ENCODE measurements at regions not wholly inside any gene's neighbourhood (a gene's known extent, or its start where the extent isn't known, plus 50 kb on each side); places are given as distances from the start of the nearest gene placed in this dataset.

DNA sequence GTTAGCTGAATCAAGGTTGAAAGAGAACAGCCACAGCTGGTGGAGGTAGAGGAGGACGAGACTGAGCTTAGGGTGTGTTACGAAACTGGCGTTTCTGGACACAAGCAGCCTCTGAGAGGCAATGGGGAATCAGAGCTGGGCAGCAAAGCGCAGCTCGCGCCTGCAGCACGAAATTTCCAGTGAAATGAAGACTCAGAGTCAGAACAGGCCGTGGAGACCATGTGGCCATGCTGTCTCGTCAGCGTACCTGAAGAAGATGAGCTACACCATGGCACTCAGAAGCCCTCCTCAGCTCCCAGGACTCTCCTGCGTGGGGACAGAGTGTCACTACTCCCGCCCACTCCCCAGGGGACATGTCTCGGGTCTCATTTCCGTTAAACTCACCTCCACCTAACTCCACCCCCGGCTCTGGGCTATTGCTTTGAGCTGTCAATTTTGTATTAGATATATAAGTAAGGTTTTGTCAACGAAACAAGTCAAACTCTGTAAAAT, 256.9 kb downstream of the ERMARD start:
- Mint-ChIP-seq H3K27me3 (ENCODE audit: insufficient read depth, low read depth, poor library complexity) (peaks cover 20% of the 10 kb centered on the region), H3K36me3 (ENCODE audit: low read depth) (peaks cover 28% of the 10 kb centered on the region), H3K4me3 (no peak overlapping the region), H3K27ac (no peak overlapping the region), H3K4me1 (peaks cover 46% of the 10 kb centered on the region), H3K9me3 (peaks cover 31% of the 10 kb centered on the region)
- peaks cover 25% of the 10 kb centered on the region for H3K4me1 ChIP-seq (ENCODE audit: insufficient read depth)
- no peak for ATAC-seq
- H3F3A ChIP-seq (replicated peaks; ENCODE audit: low read depth): peaks cover 3% of the 10 kb centered on the region
- peak overlapping the region; percentile 93 for H3K27ac ChIP-seq (ENCODE audit: low read depth)
- no peak for TF ChIP-seq EZH2phosphoT487 (IDR thresholded peaks at IDR 0.05; ENCODE audit: unreplicated experiment)
- TF ChIP-seq, protein P1, sequence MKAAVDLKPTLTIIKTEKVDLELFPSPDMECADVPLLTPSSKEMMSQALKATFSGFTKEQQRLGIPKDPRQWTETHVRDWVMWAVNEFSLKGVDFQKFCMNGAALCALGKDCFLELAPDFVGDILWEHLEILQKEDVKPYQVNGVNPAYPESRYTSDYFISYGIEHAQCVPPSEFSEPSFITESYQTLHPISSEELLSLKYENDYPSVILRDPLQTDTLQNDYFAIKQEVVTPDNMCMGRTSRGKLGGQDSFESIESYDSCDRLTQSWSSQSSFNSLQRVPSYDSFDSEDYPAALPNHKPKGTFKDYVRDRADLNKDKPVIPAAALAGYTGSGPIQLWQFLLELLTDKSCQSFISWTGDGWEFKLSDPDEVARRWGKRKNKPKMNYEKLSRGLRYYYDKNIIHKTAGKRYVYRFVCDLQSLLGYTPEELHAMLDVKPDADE (IDR thresholded peaks at IDR 0.05): no peak
- TF ChIP-seq ZNF331 (CRISPR knock-in tag; IDR thresholded peaks at IDR 0.05; ENCODE audit: low read depth): no peak
- peaks cover 10% of the 10 kb centered on the region; the same call in 1 of the 2 replicates for H3K9me2 ChIP-seq (ENCODE audit: insufficient read depth)
- H2AFZ ChIP-seq: peak overlapping the region; percentile 21
- no peaks in the 10 kb centered on the region for H4K20me1 ChIP-seq (replicated peaks; ENCODE audit: insufficient read depth)
- DNase-seq (ENCODE audit: low spot score): no peak
- H3K4me3 ChIP-seq: peak overlapping the region; percentile 44; the same call in 1 of the 2 replicates
- peaks cover 13% of the 10 kb centered on the region; the same call in 1 of the 2 replicates for H3K36me3 ChIP-seq (ENCODE audit: insufficient read depth)
- H3K79me2 ChIP-seq (replicated peaks; ENCODE audit: insufficient read depth): no peaks in the 10 kb centered on the region
- H3K4me2 ChIP-seq: peak overlapping the region; percentile 76
- H3K27me3 ChIP-seq (ENCODE audit: insufficient read depth): 0 out of 2 replicates have a peak, but pooled peaks cover 12% of the 10 kb centered on the region

DNA sequence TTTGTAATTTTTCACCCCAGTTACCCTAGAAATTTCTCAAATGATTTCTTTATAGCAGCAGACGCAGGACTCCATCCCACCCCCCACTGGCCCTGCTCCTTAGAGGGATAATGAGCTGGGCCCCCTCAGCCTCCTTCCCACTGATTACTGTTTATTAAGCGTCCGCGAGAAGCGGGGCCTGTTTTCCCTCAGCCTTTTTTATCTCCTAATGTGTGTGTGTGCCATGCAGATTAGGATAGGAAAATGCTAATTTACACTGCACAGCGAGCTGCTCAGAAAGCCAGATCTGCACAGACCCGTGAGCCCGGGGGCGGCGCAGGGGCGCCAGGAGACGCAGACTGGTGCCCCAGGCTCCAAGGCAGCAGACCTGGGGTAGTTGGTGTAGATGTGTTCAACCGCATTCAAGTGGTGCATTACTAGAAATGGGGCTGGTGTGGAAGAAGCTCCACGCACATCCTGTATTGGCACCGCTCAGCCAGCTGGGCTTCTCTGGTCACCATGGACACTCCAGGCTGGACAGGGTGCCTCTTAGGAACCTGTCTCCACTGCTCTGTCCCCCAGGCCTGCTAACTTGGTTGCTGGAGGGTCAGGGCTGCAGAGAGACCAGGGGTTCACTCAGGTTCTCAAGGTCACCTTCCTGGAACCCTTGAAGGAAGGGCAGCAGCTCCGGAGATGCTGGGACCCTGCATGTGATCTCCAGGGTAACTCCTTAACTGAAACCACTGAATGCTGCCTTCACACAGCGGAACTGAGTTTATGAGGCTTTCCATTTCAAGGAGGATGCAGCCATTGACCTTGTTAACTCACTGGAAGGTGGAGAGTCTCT, 256.3 kb downstream of the ERMARD start:
- Mint-ChIP-seq H3K27ac (peak overlapping the region; percentile 35), H3K27me3 (ENCODE audit: insufficient read depth, low read depth, poor library complexity) (peaks cover 20% of the 10 kb centered on the region), H3K36me3 (ENCODE audit: low read depth) (peaks cover 35% of the 10 kb centered on the region), H3K9me3 (peaks cover 37% of the 10 kb centered on the region), H3K4me3 (peak overlapping the region; percentile 52), H3K4me1 (peaks cover 46% of the 10 kb centered on the region)
- peak overlapping the region; percentile 93 for H3K27ac ChIP-seq (ENCODE audit: low read depth)
- peaks cover 25% of the 10 kb centered on the region for H3K4me1 ChIP-seq (ENCODE audit: insufficient read depth)
- H2AFZ ChIP-seq: peak overlapping the region; percentile 21
- peaks cover 8% of the 10 kb centered on the region; the same call in 1 of the 2 replicates for H3K9me2 ChIP-seq (ENCODE audit: insufficient read depth)
- H3K27me3 ChIP-seq (ENCODE audit: insufficient read depth): 0 out of 2 replicates have a peak, but pooled peaks cover 12% of the 10 kb centered on the region
- peaks cover 13% of the 10 kb centered on the region; the same call in 1 of the 2 replicates for H3K36me3 ChIP-seq (ENCODE audit: insufficient read depth)
- H3K4me3 ChIP-seq: peak overlapping the region; percentile 44
- TF ChIP-seq, protein P2, sequence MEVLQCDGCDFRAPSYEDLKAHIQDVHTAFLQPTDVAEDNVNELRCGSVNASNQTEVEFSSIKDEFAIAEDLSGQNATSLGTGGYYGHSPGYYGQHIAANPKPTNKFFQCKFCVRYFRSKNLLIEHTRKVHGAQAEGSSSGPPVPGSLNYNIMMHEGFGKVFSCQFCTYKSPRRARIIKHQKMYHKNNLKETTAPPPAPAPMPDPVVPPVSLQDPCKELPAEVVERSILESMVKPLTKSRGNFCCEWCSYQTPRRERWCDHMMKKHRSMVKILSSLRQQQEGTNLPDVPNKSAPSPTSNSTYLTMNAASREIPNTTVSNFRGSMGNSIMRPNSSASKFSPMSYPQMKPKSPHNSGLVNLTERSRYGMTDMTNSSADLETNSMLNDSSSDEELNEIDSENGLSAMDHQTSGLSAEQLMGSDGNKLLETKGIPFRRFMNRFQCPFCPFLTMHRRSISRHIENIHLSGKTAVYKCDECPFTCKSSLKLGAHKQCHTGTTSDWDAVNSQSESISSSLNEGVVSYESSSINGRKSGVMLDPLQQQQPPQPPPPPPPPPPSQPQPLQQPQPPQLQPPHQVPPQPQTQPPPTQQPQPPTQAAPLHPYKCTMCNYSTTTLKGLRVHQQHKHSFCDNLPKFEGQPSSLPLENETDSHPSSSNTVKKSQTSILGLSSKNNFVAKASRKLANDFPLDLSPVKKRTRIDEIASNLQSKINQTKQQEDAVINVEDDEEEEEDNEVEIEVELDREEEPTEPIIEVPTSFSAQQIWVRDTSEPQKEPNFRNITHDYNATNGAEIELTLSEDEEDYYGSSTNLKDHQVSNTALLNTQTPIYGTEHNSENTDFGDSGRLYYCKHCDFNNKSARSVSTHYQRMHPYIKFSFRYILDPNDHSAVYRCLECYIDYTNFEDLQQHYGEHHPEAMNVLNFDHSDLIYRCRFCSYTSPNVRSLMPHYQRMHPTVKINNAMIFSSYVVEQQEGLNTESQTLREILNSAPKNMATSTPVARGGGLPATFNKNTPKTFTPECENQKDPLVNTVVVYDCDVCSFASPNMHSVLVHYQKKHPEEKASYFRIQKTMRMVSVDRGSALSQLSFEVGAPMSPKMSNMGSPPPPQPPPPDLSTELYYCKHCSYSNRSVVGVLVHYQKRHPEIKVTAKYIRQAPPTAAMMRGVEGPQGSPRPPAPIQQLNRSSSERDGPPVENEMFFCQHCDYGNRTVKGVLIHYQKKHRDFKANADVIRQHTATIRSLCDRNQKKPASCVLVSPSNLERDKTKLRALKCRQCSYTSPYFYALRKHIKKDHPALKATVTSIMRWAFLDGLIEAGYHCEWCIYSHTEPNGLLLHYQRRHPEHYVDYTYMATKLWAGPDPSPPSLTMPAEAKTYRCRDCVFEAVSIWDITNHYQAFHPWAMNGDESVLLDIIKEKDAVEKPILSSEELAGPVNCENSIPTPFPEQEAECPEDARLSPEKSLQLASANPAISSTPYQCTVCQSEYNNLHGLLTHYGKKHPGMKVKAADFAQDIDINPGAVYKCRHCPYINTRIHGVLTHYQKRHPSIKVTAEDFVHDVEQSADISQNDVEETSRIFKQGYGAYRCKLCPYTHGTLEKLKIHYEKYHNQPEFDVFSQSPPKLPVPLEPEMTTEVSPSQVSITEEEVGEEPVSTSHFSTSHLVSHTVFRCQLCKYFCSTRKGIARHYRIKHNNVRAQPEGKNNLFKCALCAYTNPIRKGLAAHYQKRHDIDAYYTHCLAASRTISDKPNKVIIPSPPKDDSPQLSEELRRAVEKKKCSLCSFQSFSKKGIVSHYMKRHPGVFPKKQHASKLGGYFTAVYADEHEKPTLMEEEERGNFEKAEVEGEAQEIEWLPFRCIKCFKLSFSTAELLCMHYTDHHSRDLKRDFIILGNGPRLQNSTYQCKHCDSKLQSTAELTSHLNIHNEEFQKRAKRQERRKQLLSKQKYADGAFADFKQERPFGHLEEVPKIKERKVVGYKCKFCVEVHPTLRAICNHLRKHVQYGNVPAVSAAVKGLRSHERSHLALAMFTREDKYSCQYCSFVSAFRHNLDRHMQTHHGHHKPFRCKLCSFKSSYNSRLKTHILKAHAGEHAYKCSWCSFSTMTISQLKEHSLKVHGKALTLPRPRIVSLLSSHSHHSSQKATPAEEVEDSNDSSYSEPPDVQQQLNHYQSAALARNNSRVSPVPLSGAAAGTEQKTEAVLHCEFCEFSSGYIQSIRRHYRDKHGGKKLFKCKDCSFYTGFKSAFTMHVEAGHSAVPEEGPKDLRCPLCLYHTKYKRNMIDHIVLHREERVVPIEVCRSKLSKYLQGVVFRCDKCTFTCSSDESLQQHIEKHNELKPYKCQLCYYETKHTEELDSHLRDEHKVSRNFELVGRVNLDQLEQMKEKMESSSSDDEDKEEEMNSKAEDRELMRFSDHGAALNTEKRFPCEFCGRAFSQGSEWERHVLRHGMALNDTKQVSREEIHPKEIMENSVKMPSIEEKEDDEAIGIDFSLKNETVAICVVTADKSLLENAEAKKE (CRISPR knock-in tag; IDR thresholded peaks at IDR 0.05): peak; percentile 46; the same call in 1 of the 2 replicates
- TF ChIP-seq, protein P1 (IDR thresholded peaks at IDR 0.05): no peak
- no peak for TF ChIP-seq JUNB (IDR thresholded peaks at IDR 0.05; ENCODE audit: unreplicated experiment)
- no peak for TF ChIP-seq ZNF114 (CRISPR knock-in tag; IDR thresholded peaks at IDR 0.05)
- no peaks in the 10 kb centered on the region for H3K79me2 ChIP-seq (replicated peaks; ENCODE audit: insufficient read depth)
- H4K20me1 ChIP-seq (replicated peaks; ENCODE audit: insufficient read depth): no peaks in the 10 kb centered on the region
- DNase-seq (ENCODE audit: low spot score) (no peak), ATAC-seq (peak; percentile 53)
- peaks cover 3% of the 10 kb centered on the region for H3F3A ChIP-seq (replicated peaks; ENCODE audit: low read depth)
- peak overlapping the region; percentile 76 for H3K4me2 ChIP-seq

All from GM23338 (cell line).